KMS-11 (cell line): ENCODE measurements at regions not wholly inside any gene's neighbourhood (a gene's known extent, or its start where the extent isn't known, plus 50 kb on each side); places are given as distances from the start of the nearest gene placed in this dataset.

Experiments used
- H2AFZ ChIP-seq: fragments of 200-600 bp; sonication (generic); 2 replicates; pipeline ENCODE4 v1.6.1; 2016; ENCODE audit warnings: antibody characterized with exemption, mixed run types, low read depth
- H3K27ac ChIP-seq: fragments of 200-600 bp; sonication (generic); 2 replicates; pipeline ENCODE4 v1.6.1; 2016; ENCODE audit warnings: mild to moderate bottlenecking, mixed run types
- H3K27me3 ChIP-seq: fragments of 200-600 bp; sonication (generic); 2 replicates; pipeline ENCODE4 v1.6.1; 2017; ENCODE audit warnings: mild to moderate bottlenecking, low read depth, mixed run types, moderate library complexity; ENCODE audit not compliant: insufficient read depth
- H3K36me3 ChIP-seq: fragments of 200-600 bp; sonication (generic); 2 replicates; pipeline ENCODE4 v1.6.1; 2017; ENCODE audit warnings: mild to moderate bottlenecking, mixed run types; ENCODE audit not compliant: insufficient read depth
- H3K4me1 ChIP-seq: fragments of 200-600 bp; sonication (generic); 2 replicates; pipeline ENCODE4 v1.6.1; 2016; ENCODE audit warnings: mild to moderate bottlenecking, low read depth, mixed run types; ENCODE audit not compliant: poor library complexity, severe bottlenecking
- H3K4me2 ChIP-seq: fragments of 200-600 bp; sonication (generic); 2 replicates; pipeline ENCODE4 v1.7.0; 2016; ENCODE audit warnings: mild to moderate bottlenecking, mixed run types
- H3K4me3 ChIP-seq: fragments of 200-600 bp; sonication (generic); IDR thresholded peaks from 2 replicates; pipeline ENCODE4 v1.6.1; 2017; ENCODE audit warnings: low read depth, low read length, mixed read lengths; ENCODE audit not compliant: insufficient read depth
- H3K79me2 ChIP-seq: fragments of 200-600 bp; sonication (generic); 2 replicates; pipeline ENCODE4 v1.6.1; 2016; ENCODE audit warnings: low read depth, mixed run types; ENCODE audit not compliant: insufficient read depth
- H3K9ac ChIP-seq: fragments of 200-600 bp; sonication (generic); 2 replicates; pipeline ENCODE4 v1.6.1; 2016; ENCODE audit warnings: mild to moderate bottlenecking, mixed run types
- H4K20me1 ChIP-seq: fragments of 200-600 bp; sonication (generic); 2 replicates; pipeline ENCODE4 v1.6.1; 2016; ENCODE audit warnings: mild to moderate bottlenecking, mixed run types; ENCODE audit not compliant: insufficient read depth
- TF ChIP-seq, protein P1 (sequence below): fragments of 200-600 bp; sonication (generic); conservative IDR thresholded peaks from 2 replicates; pipeline ENCODE4 v1.6.1; 2017; ENCODE audit warnings: low read depth, mild to moderate bottlenecking, antibody characterized with exemption, low read length, moderate library complexity, mixed read lengths

DNA sequence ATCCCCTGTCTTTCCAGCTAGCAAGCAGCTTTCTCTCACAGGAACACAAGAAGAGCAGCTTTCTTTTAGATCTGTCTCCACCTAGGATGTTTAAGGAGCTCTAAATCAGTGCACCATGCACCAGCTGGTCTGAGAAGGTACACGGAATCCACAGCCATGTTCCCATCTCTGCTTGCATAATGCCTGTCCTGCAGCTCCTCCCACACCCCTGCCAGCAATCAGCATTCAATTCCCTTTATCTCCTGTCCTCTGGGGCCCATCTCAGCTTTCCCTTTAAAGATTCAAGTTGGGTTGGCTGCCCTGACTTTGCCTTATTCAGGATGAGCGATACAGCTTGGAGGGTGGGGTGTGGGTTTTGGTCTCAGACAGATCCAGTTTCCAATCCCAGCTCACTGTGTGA lies 826.3 kb downstream of the BCL11B start:
- no peak overlapping the region for H3K9ac ChIP-seq
- no peak overlapping the region for H3K4me3 ChIP-seq
- H3K4me2 ChIP-seq: no peak overlapping the region
- TF ChIP-seq, protein P1, sequence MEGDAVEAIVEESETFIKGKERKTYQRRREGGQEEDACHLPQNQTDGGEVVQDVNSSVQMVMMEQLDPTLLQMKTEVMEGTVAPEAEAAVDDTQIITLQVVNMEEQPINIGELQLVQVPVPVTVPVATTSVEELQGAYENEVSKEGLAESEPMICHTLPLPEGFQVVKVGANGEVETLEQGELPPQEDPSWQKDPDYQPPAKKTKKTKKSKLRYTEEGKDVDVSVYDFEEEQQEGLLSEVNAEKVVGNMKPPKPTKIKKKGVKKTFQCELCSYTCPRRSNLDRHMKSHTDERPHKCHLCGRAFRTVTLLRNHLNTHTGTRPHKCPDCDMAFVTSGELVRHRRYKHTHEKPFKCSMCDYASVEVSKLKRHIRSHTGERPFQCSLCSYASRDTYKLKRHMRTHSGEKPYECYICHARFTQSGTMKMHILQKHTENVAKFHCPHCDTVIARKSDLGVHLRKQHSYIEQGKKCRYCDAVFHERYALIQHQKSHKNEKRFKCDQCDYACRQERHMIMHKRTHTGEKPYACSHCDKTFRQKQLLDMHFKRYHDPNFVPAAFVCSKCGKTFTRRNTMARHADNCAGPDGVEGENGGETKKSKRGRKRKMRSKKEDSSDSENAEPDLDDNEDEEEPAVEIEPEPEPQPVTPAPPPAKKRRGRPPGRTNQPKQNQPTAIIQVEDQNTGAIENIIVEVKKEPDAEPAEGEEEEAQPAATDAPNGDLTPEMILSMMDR: no peak
- H3K79me2 ChIP-seq: no peaks in the 10 kb centered on the region
- H2AFZ ChIP-seq: no peak overlapping the region
- no peak overlapping the region for H3K27ac ChIP-seq
- H3K36me3 ChIP-seq: no peaks in the 10 kb centered on the region
- H4K20me1 ChIP-seq: no peaks in the 10 kb centered on the region
- peaks cover 5% of the 10 kb centered on the region for H3K4me1 ChIP-seq
- H3K27me3 ChIP-seq: no peaks in the 10 kb centered on the region

DNA sequence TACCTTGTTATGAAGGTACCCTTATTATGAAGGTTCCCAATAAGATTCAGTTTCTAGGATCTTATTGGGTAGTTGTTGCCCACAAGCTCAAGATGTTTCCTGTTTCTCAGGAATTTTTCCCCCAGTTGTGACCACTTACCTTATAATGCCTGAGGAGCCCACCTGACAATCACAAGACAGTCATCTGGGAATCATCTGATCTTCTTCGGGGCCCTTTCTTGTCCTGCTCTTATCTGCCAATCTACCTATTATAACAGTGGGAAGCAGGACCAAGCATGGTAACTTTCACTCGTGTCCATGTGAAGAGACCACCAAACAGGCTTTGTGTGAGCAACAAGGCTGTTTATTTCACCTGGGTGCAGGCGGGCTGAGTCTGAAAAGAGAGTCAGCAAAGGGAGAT lies 825.5 kb downstream of the BCL11B start:
- no peaks in the 10 kb centered on the region for H3K79me2 ChIP-seq
- H3K4me1 ChIP-seq: peaks cover 5% of the 10 kb centered on the region
- H3K4me2 ChIP-seq: no peak overlapping the region
- TF ChIP-seq, protein P1: no peak
- H3K9ac ChIP-seq: no peak overlapping the region
- H4K20me1 ChIP-seq: no peaks in the 10 kb centered on the region
- H2AFZ ChIP-seq: no peak overlapping the region
- no peaks in the 10 kb centered on the region for H3K27me3 ChIP-seq
- H3K4me3 ChIP-seq: no peak overlapping the region
- H3K27ac ChIP-seq: no peak overlapping the region
- no peaks in the 10 kb centered on the region for H3K36me3 ChIP-seq

DNA sequence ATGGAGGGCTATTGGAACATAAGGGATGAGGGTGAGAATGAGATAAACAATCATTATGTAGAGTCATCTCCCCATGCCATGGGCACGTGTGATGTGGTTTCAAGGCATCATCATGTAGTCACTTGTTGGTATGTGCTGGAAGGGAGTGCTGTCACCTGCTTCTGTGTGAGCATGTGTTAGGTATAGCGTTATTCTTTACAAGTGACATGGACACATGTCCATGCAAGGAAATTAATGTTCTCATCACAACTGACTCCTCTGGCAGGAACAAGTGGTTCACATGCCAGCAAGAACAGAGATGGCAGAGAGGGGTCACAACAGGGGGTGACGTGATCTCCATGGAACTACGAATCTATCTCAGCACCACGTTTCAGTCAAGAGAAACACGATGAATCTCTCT lies 815.8 kb downstream of the BCL11B start:
- Histone ChIP-seq H3K79me2 (no peaks in the 10 kb centered on the region), H3K27me3 (no peaks in the 10 kb centered on the region), H2AFZ (no peak overlapping the region), H4K20me1 (no peaks in the 10 kb centered on the region), H3K4me2 (no peak overlapping the region), H3K27ac (no peak overlapping the region), H3K4me1 (no peaks in the 10 kb centered on the region), H3K36me3 (no peaks in the 10 kb centered on the region), H3K4me3 (no peak overlapping the region), H3K9ac (no peak overlapping the region)
- TF ChIP-seq, protein P1: no peak

DNA sequence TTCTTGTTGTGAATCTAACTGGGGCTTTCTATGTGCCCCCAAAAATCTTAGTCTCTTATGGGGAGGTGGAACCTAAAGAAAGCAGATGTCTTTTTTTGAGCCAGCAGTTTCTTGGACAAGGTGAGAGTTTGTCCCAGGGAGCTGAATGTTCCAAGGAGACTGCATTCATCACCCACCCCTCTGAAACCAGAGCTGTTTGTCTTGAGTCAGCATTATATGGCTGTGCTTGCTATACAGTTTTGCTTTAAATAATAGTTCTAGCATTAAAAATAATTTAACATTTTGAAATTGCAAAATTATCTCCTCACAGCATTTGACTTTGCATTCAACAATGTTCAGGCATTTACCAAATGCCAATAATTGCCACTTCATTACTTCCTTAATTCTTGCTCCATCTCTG lies 813.3 kb downstream of the BCL11B start:
- Histone ChIP-seq H3K4me2 (no peak overlapping the region), H4K20me1 (no peaks in the 10 kb centered on the region), H3K9ac (no peak overlapping the region), H3K4me1 (no peaks in the 10 kb centered on the region), H3K79me2 (no peaks in the 10 kb centered on the region), H2AFZ (no peak overlapping the region), H3K4me3 (no peak overlapping the region), H3K27ac (no peak overlapping the region), H3K27me3 (no peaks in the 10 kb centered on the region), H3K36me3 (no peaks in the 10 kb centered on the region)
- TF ChIP-seq, protein P1: no peak

DNA sequence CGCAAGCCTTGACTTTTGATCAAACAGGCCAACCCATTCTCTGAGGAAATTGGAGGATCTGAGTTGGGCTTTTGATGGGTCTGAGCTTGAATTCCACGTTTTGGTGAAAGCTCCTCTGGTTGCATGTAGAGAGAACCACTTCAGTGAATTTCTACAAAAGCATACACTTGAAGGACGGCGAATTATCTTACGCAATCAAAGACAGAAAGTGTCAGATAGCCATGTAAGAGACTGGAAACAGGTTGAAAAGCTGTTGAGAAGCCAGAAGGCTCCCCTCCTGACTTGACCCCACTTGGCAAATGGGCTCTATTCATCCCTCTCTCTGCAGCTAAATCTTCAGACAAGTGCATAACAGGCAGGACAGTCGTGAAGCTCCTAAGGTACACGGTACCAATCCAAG lies 809.1 kb downstream of the BCL11B start:
- no peaks in the 10 kb centered on the region for H4K20me1 ChIP-seq
- H3K27me3 ChIP-seq: no peaks in the 10 kb centered on the region
- no peaks in the 10 kb centered on the region for H3K4me1 ChIP-seq
- no peak overlapping the region for H3K9ac ChIP-seq
- H2AFZ ChIP-seq: no peak overlapping the region
- no peak overlapping the region for H3K4me2 ChIP-seq
- H3K4me3 ChIP-seq: no peak overlapping the region
- H3K36me3 ChIP-seq: no peaks in the 10 kb centered on the region
- TF ChIP-seq, protein P1: no peak
- H3K27ac ChIP-seq: no peak overlapping the region
- no peaks in the 10 kb centered on the region for H3K79me2 ChIP-seq
